B cell (primary cell): ENCODE measurements at regions not wholly inside any gene's neighbourhood (a gene's known extent, or its start where the extent isn't known, plus 50 kb on each side); places are given as distances from the start of the nearest gene placed in this dataset.

Experiments
- ATAC-seq: fragments of 200-7000 bp; cut with Tn5 transposase; one replicate; pipeline ENCODE4 v1.10.0; 2021; ENCODE audit warnings: low read depth, mild to moderate bottlenecking, moderate number of reproducible peaks, moderate library complexity
- CTCF ChIA-PET: fragments of 350-600 bp; sonication (Branson Sonifier 250); formaldehyde crosslinking; loops from one replicate; lab custom pipeline; 2021; ENCODE audit warnings: antibody characterized with exemption, inconsistent platforms; lab: Charles Lee
- POLR2A ChIA-PET: fragments of 350-600 bp; sonication (Branson Sonifier 250); formaldehyde crosslinking; loops from one replicate; lab custom pipeline; 2021; ENCODE audit warnings: antibody characterized with exemption; lab: Charles Lee
- DNase-seq: peaks from one replicate; pipeline ENCODE4 v3.0.0; 2013
- H2AFZ ChIP-seq: 2 replicates; pipeline ENCODE4 v1.6.1; 2012; ENCODE audit warnings: mild to moderate bottlenecking, low read depth, low read length; ENCODE audit not compliant: insufficient read depth, poor library complexity, severe bottlenecking
- H3K27ac ChIP-seq, 2 donors: 1 replicate in 1 of 2; 2 replicates in 1 of 2; pipeline ENCODE4 v1.5.1; 2012 to 2013; ENCODE audit warnings: low read length in 2 of 2, mild to moderate bottlenecking in 2 of 2, moderate library complexity in 1 of 2
- H3K27me3 ChIP-seq, 4 experiments: fragments of 200-600 bp in 1 of 4; sonication (generic) in 1 of 4; replicated peaks in 1 of 4; 1 replicate in 2 of 4; 2 replicates in 2 of 4; pipeline versions ENCODE4 v1.6.1 to v1.7.0; 2013 to 2016; ENCODE audit warnings: low read length in 3 of 4, mild to moderate bottlenecking in 2 of 4, mixed read lengths in 1 of 4, moderate library complexity in 1 of 4; ENCODE audit not compliant: insufficient read depth in 4 of 4, control insufficient read depth in 3 of 4; ENCODE audit errors: control extremely low read depth in 1 of 4
- H3K36me3 ChIP-seq, 2 experiments: replicated peaks in 1 of 2; 1 replicate in 1 of 2; 2 replicates in 1 of 2; pipeline versions ENCODE4 v1.6.1 to v1.7.1; 2013; ENCODE audit warnings: low read length in 1 of 2; ENCODE audit not compliant: insufficient read depth in 2 of 2, control insufficient read depth in 1 of 2; ENCODE audit errors: control extremely low read depth in 1 of 2, extremely low read depth in 1 of 2
- H3K4me1 ChIP-seq, 2 donors: fragments of 200-600 bp in 1 of 2; sonication (generic) in 1 of 2; 1 replicate in 1 of 2; 2 replicates in 1 of 2; pipeline versions ENCODE4 v1.5.1 to v1.6.1; 2013 to 2017; ENCODE audit warnings: low read length in 2 of 2; ENCODE audit not compliant: control insufficient read depth in 2 of 2, insufficient read depth in 2 of 2
- H3K4me2 ChIP-seq: replicated peaks from 2 replicates; pipeline ENCODE3; 2012; ENCODE audit warnings: mild to moderate bottlenecking, low read depth, low read length; ENCODE audit not compliant: poor library complexity, severe bottlenecking
- H3K4me3 ChIP-seq, 5 experiments: fragments of 200-600 bp in 1 of 5; sonication (generic) in 1 of 5; 1 replicate in 3 of 5; 2 replicates in 2 of 5; pipeline versions ENCODE4 v1.5.1 to v1.7.0; 2011 to 2016; ENCODE audit warnings: low read length in 4 of 5, mild to moderate bottlenecking in 4 of 5, low read depth in 2 of 5, control low read depth in 1 of 5, moderate library complexity in 1 of 5; ENCODE audit not compliant: insufficient read depth in 1 of 5; ENCODE audit errors: control extremely low read depth in 1 of 5, extremely low read depth in 1 of 5
- H3K79me2 ChIP-seq: fragments of 200-600 bp; sonication (generic); one replicate; pipeline ENCODE4 v1.6.0; 2016; ENCODE audit warnings: low read length; ENCODE audit not compliant: control insufficient read depth, insufficient read depth
- H3K9ac ChIP-seq: fragments of 200-600 bp; sonication (generic); 2 replicates; pipeline ENCODE4 v1.6.1; 2017; ENCODE audit warnings: mild to moderate bottlenecking, low read length, moderate library complexity
- H3K9me3 ChIP-seq, 3 donors: one replicate each; pipeline versions ENCODE4 v1.6.1 to v1.7.1; 2013; ENCODE audit warnings: low read length in 2 of 3; ENCODE audit not compliant: control insufficient read depth in 2 of 3, insufficient read depth in 1 of 3; ENCODE audit errors: control extremely low read depth in 1 of 3
- H4K20me1 ChIP-seq: 2 replicates; pipeline ENCODE4 v1.6.0; 2012; ENCODE audit warnings: mild to moderate bottlenecking, low read length; ENCODE audit not compliant: insufficient read depth, control insufficient read depth, poor library complexity, severe bottlenecking
- H3K27ac Mint-ChIP-seq: one replicate; pipeline ENCODE4 v1.8.0; 2021; ENCODE audit warnings: mixed read lengths
- H3K27me3 Mint-ChIP-seq: one replicate; pipeline ENCODE4 v1.8.0; 2021; ENCODE audit warnings: mixed read lengths
- H3K4me1 Mint-ChIP-seq: one replicate; pipeline ENCODE4 v1.8.0; 2021; ENCODE audit warnings: mixed read lengths
- H3K4me3 Mint-ChIP-seq: one replicate; pipeline ENCODE4 v1.8.0; 2021; ENCODE audit warnings: mixed read lengths
- H3K9me3 Mint-ChIP-seq: one replicate; pipeline ENCODE4 v1.8.0; 2022; ENCODE audit warnings: mixed read lengths; ENCODE audit not compliant: insufficient read depth
- EZH2 ChIP-seq: IDR thresholded peaks from 2 replicates; pipeline ENCODE4 v1.6.1; 2012; ENCODE audit warnings: borderline replicate concordance, low read depth, mild to moderate bottlenecking, moderate library complexity, low read length; ENCODE audit not compliant: insufficient read depth, poor library complexity, severe bottlenecking
- WGBS: methylation state at CpG from one replicate; pipeline ENCODE4 v1.1.5; 2013; ENCODE audit warnings: missing lambda C conversion rate; ENCODE audit not compliant: insufficient coverage; 5-methylcytosine and 5-hydroxymethylcytosine counted together
- intact Hi-C: fragments of 100-400 bp; cut with micrococcal nuclease; formaldehyde crosslinking; loops from one replicate; pipeline ENCODE4 v1.10.0; 2022
- TF ChIP-seq, protein P1 (sequence below): fragments of 200-600 bp; IDR thresholded peaks from one replicate; pipeline ENCODE4 v1.8.0; 2022; ENCODE audit warnings: antibody characterized with exemption, mild to moderate bottlenecking

DNA sequence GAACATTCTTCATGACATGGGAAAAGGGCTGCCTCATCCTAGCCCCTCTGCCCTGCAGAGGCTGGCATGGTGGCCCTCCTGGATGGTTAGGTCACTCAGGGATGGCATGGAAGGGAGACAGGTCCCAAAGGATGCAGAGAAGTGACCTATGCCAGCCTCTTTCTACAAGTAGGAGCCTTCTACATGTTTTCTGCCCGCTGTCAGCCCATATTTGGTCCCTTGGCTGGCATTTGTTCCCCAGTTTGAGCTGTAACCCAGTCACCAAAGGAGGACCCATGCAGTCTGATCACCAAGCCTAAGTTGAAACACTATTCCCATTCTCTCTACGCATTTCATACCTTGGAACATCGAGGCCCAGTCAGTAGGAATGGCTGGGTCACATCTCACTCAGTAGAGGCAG is 95.4 kb downstream of the PJA1 start:
- H3K27me3 ChIP-seq: no peaks in the 10 kb centered on the region
- no peaks in the 10 kb centered on the region for H3K9me3 ChIP-seq
- no peak overlapping the region for H2AFZ ChIP-seq
- ATAC-seq (no peak), DNase-seq (no peak)
- no peaks in the 10 kb centered on the region for H3K4me1 ChIP-seq
- 83% methylated on average over 2 of the region's 3 CpGs for WGBS
- POLR2A ChIA-PET: no interaction called here
- no peak overlapping the region for H3K4me3 ChIP-seq
- Mint-ChIP-seq H3K4me3 (no peak overlapping the region), H3K9me3 (no peaks in the 10 kb centered on the region), H3K27ac (no peak overlapping the region), H3K4me1 (no peaks in the 10 kb centered on the region), H3K27me3 (no peaks in the 10 kb centered on the region)
- CTCF ChIA-PET: no interaction called here
- no peak overlapping the region for H3K27ac ChIP-seq
- no peak overlapping the region for H3K9ac ChIP-seq
- H4K20me1 ChIP-seq: no peaks in the 10 kb centered on the region
- intact Hi-C loops: no loop called here
- no peak overlapping the region for H3K4me2 ChIP-seq
- no peaks in the 10 kb centered on the region for H3K36me3 ChIP-seq
- TF ChIP-seq, protein P1, sequence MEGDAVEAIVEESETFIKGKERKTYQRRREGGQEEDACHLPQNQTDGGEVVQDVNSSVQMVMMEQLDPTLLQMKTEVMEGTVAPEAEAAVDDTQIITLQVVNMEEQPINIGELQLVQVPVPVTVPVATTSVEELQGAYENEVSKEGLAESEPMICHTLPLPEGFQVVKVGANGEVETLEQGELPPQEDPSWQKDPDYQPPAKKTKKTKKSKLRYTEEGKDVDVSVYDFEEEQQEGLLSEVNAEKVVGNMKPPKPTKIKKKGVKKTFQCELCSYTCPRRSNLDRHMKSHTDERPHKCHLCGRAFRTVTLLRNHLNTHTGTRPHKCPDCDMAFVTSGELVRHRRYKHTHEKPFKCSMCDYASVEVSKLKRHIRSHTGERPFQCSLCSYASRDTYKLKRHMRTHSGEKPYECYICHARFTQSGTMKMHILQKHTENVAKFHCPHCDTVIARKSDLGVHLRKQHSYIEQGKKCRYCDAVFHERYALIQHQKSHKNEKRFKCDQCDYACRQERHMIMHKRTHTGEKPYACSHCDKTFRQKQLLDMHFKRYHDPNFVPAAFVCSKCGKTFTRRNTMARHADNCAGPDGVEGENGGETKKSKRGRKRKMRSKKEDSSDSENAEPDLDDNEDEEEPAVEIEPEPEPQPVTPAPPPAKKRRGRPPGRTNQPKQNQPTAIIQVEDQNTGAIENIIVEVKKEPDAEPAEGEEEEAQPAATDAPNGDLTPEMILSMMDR: no peak
- H3K79me2 ChIP-seq: no peaks in the 10 kb centered on the region

DNA sequence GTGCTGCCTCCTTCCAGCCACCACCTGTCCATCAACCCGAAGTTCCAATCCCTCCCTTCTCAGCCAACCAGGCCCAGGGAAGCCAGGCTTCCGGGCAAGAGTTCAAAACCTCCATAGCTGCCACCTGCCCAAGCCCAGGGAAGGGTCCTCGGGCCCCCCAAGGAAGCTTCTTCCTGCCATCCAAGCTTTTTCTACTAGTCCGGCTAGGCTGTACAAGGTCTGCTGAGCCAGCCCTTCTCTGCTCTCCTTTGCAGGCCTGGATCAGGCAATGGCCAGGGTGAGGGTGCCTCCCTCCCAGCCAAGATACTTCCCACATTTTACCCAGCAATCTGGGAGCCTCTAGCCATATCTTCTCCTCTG is 96.2 kb downstream of the PJA1 start:
- CTCF ChIA-PET: no interaction called here
- H4K20me1 ChIP-seq: no peaks in the 10 kb centered on the region
- POLR2A ChIA-PET: no interaction called here

More for the DNA sequence above, 96.2 kb downstream of the PJA1 start:
- Mint-ChIP-seq H3K9me3 (no peaks in the 10 kb centered on the region), H3K27ac (no peak overlapping the region), H3K4me1 (no peaks in the 10 kb centered on the region), H3K27me3 (no peaks in the 10 kb centered on the region), H3K4me3 (no peak overlapping the region)
- Histone ChIP-seq H3K36me3 (no peaks in the 10 kb centered on the region), H2AFZ (no peak overlapping the region), H3K79me2 (no peaks in the 10 kb centered on the region), H3K4me1 (no peaks in the 10 kb centered on the region), H3K27ac (no peak overlapping the region), H3K27me3 (no peaks in the 10 kb centered on the region), H3K4me3 (no peak overlapping the region), H3K9ac (no peak overlapping the region), H3K4me2 (no peak overlapping the region), H3K9me3 (peaks cover 0 to 5% (median 0%) of the 10 kb centered on the region in 3 donors)
- intact Hi-C loops: no loop called here
- no peak for ATAC-seq
- WGBS: 88% methylated on average over 4 of the region's 4 CpGs
- DNase-seq: no peak
- no peak for TF ChIP-seq EZH2
- TF ChIP-seq, protein P1: no peak
